ENCODE measurements at regions not wholly inside any gene's neighbourhood (a gene's known extent, or its start where the extent isn't known, plus 50 kb on each side); places are given as distances from the start of the nearest gene placed in this dataset.

GRCh38 chr2:2642906-2643890, 312.1 kb upstream of the MYT1L start:
- DNase-seq (ENCODE audit: low spot score) = no peak

DNA sequence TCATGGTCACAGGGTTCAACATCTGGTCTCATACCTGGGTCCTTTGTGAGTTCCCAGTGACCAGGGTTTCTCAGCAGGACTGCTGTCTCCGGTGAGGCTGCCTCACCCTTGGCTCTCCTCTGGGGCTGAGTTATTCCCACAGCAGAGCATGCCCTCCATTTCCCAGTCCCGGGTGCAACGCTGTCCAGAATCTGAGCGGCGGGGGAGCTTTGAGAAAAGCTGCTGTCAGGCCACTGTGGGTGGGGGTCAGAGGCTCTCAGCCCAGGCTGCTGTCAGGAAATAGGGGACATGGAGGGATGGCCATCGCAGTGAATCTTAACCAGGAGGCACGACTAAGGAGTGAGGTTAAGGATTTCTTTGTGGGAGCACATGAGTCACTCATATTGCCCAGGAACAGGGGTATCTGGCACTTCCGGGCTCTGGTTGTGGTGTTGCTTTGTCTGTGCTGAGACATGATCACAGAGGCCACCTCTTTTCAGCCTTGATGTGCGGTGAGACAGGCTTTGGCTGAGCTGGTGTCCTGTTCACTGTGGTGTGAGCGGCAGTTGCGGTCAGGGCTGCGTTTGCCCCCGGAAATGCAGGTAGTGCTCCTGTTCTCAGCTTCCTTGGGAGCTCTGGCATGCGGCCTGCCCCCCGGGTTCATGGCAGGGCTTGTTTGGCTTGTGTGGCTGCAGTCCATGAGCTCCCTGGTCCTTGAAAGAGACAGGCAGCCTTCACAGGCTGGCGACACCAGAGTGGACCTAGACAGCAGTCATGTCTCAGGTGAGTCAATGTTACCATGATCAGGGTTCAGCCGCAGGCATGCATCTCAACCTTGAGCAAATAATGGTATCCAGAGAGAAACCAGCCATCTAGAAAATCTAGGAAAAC, 310.7 kb upstream of the MYT1L start:
- no peak for DNase-seq (ENCODE audit: low spot score)

GRCh38 chr2:2640818-2641217, 309.7 kb upstream of the MYT1L start:
- DNase-seq (ENCODE audit: low spot score) = peak; percentile 26

DNA sequence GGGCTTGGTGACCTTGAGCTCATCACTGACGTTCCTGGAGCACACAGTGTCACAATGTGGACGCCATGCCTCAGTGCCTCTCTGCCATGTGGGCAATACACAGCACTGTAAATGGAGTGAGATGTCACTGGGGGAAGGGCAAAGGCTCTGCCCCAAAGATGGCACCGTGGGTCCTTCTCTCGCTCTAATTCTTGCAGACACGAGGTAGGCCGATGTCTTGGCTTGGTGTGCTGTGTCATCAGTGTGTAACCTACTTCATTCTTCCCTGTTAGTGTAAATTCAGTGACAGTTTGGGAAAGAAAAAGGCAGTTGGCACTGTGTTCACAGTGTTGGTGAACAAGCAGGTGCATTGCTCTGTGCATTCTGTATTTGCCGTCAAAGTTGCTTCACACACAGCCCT, 309.3 kb upstream of the MYT1L start:
- DNase-seq (ENCODE audit: low spot score) = no peak

DNA sequence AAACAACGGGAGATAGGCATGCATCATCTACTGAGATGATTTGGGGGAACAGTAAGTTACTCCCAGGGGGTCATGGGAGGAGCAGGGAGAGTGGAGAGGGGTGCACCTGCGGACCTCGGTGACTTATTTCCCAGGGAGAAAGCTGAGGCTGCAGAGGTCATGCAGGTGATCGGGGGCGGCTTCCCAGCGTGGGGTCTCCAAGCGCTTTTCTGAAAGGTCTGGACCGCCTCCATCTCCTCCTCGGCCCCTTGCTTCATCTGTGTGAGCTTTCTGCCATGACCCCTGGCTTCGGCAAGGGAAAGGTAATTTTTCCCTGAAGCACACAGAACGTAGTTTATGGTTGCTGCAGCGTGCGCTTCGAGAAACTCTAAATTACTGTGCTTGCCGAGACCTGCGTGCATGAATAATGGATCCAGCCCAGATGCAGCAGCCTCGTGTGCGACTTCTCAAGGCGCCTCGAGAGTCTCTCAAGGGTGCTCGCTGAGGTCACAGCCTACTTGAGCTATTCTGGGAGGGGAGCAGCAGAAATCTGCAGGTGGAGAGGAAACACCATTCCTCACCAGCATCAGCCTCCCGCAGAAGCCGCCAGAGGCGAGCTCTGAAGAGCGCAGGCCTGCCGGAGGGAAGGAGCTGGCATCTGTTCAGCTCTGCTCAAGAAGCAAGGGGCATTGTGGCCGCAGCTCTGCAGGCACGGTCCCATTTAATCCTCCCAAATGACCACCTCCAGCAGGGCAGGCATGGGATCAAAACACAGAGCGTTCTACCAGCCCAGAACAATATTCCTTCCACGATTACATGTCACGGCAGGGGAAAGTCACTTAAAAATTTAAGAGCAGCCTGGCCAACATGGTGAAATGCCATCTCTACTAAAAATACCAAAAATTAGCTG, 308.4 kb upstream of the MYT1L start:
- DNase-seq (ENCODE audit: low spot score) = no peak

GRCh38 chr2:2638547-2639220, 307.6 kb upstream of the MYT1L start:
- no peak for DNase-seq (ENCODE audit: low spot score)

GRCh38 chr2:2636813-2637212, 305.7 kb upstream of the MYT1L start:
- DNase-seq (ENCODE audit: low spot score) = no peak

GRCh38 chr2:2635025-2635528, 304.0 kb upstream of the MYT1L start:
- DNase-seq (ENCODE audit: low spot score) = no peak

GRCh38 chr2:2633017-2633416, 301.9 kb upstream of the MYT1L start:
- DNase-seq (ENCODE audit: low spot score) = no peak

DNA sequence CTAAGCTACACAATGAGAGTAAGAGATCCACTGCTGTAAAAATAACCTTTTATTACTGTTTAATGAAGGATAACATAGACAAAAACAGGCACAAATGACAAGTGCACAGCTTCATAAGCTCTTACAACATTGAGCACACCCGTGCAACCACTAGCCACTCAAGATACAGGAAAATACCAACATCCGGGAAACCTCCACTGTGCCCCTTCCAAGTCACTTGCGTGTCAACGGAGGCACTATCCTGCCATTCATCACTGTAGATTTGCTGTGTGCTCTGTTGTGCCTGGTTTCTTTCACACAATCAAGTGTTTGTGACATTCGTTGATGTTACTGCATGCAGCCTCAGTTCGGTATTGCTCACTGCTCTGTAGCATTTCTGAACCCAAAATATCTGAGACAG, 292.9 kb upstream of the MYT1L start:
- DNase-seq (ENCODE audit: low spot score) = no peak

- DNase-seq (ENCODE audit: low spot score) = no peak
These were observed 290.8 kb upstream of the MYT1L start for GRCh38 chr2:2621855-2622254.

DNA sequence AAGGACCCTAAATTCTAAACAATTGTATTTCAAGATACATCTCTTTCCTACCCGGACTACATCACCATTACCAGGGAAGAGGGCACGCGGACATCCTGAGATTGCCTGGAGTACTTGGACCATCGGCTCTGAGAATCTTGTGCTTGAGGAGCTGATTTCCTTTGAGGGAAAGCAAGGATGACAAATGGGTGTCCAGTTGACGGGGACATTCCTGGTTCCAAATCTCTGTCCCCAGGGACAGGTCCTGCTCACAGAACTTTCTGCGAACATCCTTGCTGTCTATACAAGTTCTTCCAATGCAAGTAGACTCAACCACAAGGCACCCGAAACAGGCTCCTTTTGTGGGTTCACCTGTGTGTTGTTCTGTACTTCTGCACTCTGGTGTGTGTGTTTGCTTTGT, 289.5 kb upstream of the MYT1L start:
- no peak for DNase-seq (ENCODE audit: low spot score)

DNA sequence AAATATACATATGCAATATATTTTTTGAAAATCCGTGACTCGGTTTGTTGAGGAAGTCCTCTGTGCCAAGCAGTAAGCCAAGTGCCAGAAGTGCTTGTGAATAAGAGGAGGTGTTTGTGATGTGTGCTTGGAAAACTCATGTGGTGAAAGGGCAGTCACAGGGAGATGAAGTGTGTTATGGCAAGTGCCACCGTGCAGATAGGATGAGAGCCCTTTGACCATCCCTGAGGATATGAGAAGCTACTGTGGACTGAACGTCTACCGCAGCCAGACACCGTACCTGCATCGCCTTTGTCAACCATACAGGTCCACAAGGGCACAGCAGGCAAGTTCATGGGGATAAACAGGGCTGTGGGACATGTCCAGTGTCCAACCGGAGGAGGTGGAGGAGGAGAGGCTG, 288.9 kb upstream of the MYT1L start:
- no peak for DNase-seq (ENCODE audit: low spot score)

DNA sequence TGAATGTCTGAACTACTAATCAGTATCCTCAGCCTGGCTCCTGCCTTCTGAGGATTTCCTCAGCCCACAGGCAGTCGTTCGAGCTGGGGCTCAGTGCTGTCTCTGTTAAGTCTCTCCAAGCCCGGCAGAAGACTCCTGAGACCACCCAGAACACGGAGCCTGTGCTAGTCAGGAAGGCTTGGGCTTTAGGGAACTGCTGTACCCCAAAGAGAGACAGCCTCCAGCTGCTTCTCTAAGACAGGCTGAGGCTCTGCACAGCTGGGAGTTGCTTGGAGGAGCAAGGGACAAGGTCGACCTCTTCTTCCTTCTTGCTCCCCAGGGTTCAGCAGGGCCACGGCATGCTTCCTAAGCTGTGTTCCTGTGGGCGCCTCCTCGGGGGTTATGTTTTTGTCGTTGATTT, 283.4 kb upstream of the MYT1L start:
- DNase-seq (ENCODE audit: low spot score) = no peak

- peak; percentile 93 for DNase-seq (ENCODE audit: low spot score)
These were observed 282.5 kb upstream of the MYT1L start for GRCh38 chr2:2613279-2614199.

DNA sequence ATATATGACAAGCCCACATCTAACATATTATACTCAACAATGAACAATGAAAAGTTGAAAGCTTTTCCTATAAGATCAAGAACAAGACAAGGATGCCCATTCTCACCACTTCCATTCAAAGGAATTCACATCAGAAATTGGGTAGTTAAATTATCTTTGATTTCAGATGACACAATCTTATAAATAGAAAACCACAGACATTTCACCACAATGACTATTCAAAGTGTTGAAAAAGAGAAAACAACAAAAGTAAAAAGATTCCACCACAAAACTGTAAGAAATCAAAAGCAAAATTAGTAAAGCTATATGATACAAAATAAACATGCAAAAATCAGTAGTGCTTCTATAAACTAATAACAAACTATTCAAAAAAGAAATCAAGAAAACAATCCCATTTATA, 279.7 kb upstream of the MYT1L start:
- DNase-seq (ENCODE audit: low spot score) = no peak

DNA sequence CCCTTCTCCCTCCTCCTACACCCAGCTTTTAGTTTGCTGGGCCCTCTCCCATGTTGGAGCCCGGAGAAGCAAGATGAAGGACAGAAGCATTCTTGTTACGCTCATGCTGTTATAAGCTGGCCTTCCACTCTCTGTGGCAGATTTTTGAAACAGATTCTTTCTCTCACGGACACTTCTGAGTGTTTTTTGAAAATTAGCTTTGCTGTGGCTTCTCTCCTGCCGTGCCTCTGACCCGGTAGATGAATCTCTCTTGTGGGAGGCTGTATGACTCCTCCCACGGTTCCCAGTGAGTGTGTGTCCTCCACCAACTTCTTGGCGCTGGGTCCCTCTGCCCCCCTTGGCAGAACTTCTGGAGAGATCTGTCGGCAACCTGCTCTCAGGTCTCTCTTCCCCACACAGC, 269.3 kb upstream of the MYT1L start:
- no peak for DNase-seq (ENCODE audit: low spot score)

DNA sequence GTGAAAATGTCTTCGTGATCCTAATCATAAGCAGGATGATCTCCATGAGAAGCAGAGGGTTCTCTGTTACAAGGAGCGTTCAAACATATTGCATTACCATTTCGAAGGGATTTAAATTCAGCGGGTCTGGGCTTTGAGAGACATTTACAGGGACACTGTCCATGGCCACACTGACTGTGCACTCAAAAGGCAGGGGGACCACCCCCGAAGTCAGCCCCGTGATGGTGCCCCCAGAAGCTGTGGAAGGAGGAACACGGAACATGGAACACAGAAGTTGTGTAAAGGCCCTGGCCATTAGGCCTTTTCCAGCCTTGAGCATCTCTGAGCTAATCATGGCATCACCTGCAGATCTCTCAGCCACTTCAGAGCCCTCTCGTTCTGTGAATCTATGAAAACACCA, 268.4 kb upstream of the MYT1L start:
- no peak for DNase-seq (ENCODE audit: low spot score)

- no peak for DNase-seq (ENCODE audit: low spot score)
These were observed 266.6 kb upstream of the MYT1L start for GRCh38 chr2:2597712-2598111.

- no peak for DNase-seq (ENCODE audit: low spot score)
These were observed 260.5 kb upstream of the MYT1L start for GRCh38 chr2:2591542-2591940.
